Dermis microvascular lymphatic vessel endothelial cell (primary cell): ENCODE measurements at regions not wholly inside any gene's neighbourhood (a gene's known extent, or its start where the extent isn't known, plus 50 kb on each side); places are given as distances from the start of the nearest gene placed in this dataset.
"Not testable (repeated sequence)": the region's sequence is repeated elsewhere in the genome, so short reads cannot be mapped to it uniquely, and the experiment has no call there.

ENCODE experiments used
- DNase-seq, 2 donors: peaks; one replicate each; pipeline versions ENCODE4 v3.0.0 to v3.0.0-alpha.2; 2010; ENCODE audit warnings: low read depth in 2 of 2

DNA sequence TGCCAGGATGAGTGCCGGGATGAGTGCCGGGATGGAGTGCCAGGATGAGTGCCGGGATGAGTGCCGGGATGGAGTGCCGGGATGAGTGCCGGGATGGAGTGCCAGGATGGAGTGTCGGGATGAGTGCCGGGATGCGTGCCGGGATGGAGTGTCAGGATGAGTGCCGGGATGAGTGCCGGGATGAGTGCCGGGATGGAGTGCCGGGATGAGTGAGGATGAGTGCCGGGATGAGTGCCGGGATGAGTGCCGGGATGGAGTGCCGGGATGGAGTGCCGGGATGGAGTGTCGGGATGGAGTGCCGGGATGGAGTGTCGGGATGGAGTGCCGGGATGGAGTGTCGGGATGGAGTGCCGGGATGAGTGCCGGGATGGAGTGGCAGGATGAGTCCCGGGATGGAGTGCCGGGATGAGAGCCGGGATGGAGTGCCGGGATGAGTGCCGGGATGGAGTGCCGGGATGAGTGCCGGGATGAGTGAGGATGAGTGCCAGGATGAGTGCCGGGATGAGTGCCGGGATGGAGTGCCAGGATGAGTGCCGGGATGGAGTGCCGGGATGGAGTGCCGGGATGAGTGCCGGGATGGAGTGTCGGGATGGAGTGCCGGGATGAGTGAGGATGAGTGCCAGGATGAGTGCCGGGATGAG lies 52.1 kb upstream of the HELT start:
- DNase-seq = not testable (repeated sequence)

DNA sequence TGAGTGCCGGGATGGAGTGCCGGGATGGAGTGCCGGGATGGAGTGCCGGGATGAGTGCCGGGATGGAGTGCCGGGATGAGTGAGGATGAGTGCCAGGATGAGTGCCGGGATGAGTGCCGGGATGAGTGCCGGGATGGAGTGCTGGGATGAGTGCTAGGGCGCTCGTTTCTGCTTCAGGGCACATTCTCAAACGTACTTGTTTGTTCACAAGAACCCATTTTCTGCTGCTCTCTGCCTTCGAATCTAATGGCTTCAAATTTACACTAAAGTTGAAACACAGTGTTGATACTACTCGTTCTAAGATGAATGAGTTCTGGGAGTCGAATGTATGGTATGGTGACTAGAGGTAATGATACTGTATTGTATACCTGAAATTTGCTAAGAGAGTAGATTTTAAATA lies 50.6 kb upstream of the HELT start:
- not testable (repeated sequence) for DNase-seq

GRCh38 chr4:184968366-184968765 lies 49.9 kb upstream of the HELT start:
- no peak for DNase-seq
